Naive B cell (primary cell): ENCODE measurements at regions not wholly inside any gene's neighbourhood (a gene's known extent, or its start where the extent isn't known, plus 50 kb on each side); places are given as distances from the start of the nearest gene placed in this dataset.
"Not testable (repeated sequence)": the region's sequence is repeated elsewhere in the genome, so short reads cannot be mapped to it uniquely, and the experiment has no call there.

ENCODE experiments used
- ATAC-seq, 2 donors: fragments of 150-1000 bp; cut with Tn5 transposase; 2 replicates each; pipeline ENCODE4 v1.10.0; 2021; ENCODE audit warnings: low read depth in 2 of 2, mild to moderate bottlenecking in 2 of 2, moderate library complexity in 2 of 2
- DNase-seq: peaks from one replicate; pipeline ENCODE4 v3.0.0; 2022
- H3K27ac Mint-ChIP-seq, 6 donors: one replicate each; pipeline ENCODE4 v1.8.0; 2020 to 2022; ENCODE audit warnings: mild to moderate bottlenecking in 6 of 6, mixed read lengths in 6 of 6, moderate library complexity in 5 of 6, inconsistent platforms in 2 of 6
- H3K27me3 Mint-ChIP-seq, 3 donors: one replicate each; pipeline ENCODE4 v1.8.0; 2021 to 2022; ENCODE audit warnings: mixed read lengths in 3 of 3, mild to moderate bottlenecking in 1 of 3
- H3K36me3 Mint-ChIP-seq, 2 donors: one replicate each; pipeline ENCODE4 v1.8.0; 2020 to 2022; ENCODE audit warnings: mixed read lengths in 2 of 2, inconsistent platforms in 1 of 2, mild to moderate bottlenecking in 1 of 2
- H3K4me1 Mint-ChIP-seq, 3 donors: one replicate each; pipeline ENCODE4 v1.8.0; 2020 to 2022; ENCODE audit warnings: mixed read lengths in 3 of 3, inconsistent platforms in 1 of 3, mild to moderate bottlenecking in 1 of 3, moderate library complexity in 1 of 3
- H3K4me3 Mint-ChIP-seq, 8 donors: one replicate each; pipeline ENCODE4 v1.8.0; 2020 to 2022; ENCODE audit warnings: mild to moderate bottlenecking in 8 of 8, mixed read lengths in 8 of 8, moderate library complexity in 8 of 8, inconsistent platforms in 2 of 8
- H3K9me3 Mint-ChIP-seq, 7 donors: one replicate each; pipeline ENCODE4 v1.8.0; 2020 to 2022; ENCODE audit warnings: mixed read lengths in 7 of 7, mild to moderate bottlenecking in 5 of 7, inconsistent platforms in 2 of 7, moderate library complexity in 1 of 7

- Mint-ChIP-seq H3K36me3 (no peaks in the 10 kb centered on the region), H3K27me3 (peaks cover 12 to 54% (median 38%) of the 10 kb centered on the region in 3 donors), H3K4me3 (no peak overlapping the region), H3K27ac (peak overlapping the region in 2 of 6 donors; percentile 43 to 80), H3K4me1 (peaks cover 3 to 7% (median 4%) of the 10 kb centered on the region in 3 donors), H3K9me3 (peaks cover 0 to 6% (median 0%) of the 10 kb centered on the region in 7 donors)
- no peak for ATAC-seq
- no peak for DNase-seq
Measured at GRCh38 chr15:89002281-89002761, 85.9 kb upstream of the ABHD2 start.

GRCh38 chr15:89002830-89003229 lies 85.4 kb upstream of the ABHD2 start:
- no peak for ATAC-seq
- Mint-ChIP-seq H3K27me3 (peaks cover 12 to 54% (median 39%) of the 10 kb centered on the region in 3 donors), H3K4me1 (peaks cover 3 to 7% (median 4%) of the 10 kb centered on the region in 3 donors), H3K4me3 (no peak overlapping the region), H3K9me3 (peaks cover 0 to 6% (median 0%) of the 10 kb centered on the region in 7 donors), H3K27ac (peak overlapping the region in 1 of 6 donors; percentile 43), H3K36me3 (no peaks in the 10 kb centered on the region)
- DNase-seq, result no peak

GRCh38 chr15:89003865-89004725 lies 84.2 kb upstream of the ABHD2 start:
- H3K4me3 Mint-ChIP-seq, result no peak overlapping the region
- peaks cover 14 to 48% (median 34%) of the 10 kb centered on the region in 3 donors for H3K27me3 Mint-ChIP-seq
- DNase-seq (no peak), ATAC-seq (no peak)
- peaks cover 1 to 3% (median 2%) of the 10 kb centered on the region in 3 donors for H3K4me1 Mint-ChIP-seq
- no peaks in the 10 kb centered on the region for H3K36me3 Mint-ChIP-seq
- H3K9me3 Mint-ChIP-seq, result peaks cover 0 to 2% (median 0%) of the 10 kb centered on the region in 7 donors
- no peak overlapping the region for H3K27ac Mint-ChIP-seq

GRCh38 chr15:89004726-89005030 lies 83.6 kb upstream of the ABHD2 start:
- H3K4me1 Mint-ChIP-seq, result peaks cover 0 to 3% (median 0%) of the 10 kb centered on the region in 3 donors
- no peak for ATAC-seq
- H3K27ac Mint-ChIP-seq, result no peak overlapping the region

GRCh38 chr15:89007527-89007926 lies 80.7 kb upstream of the ABHD2 start:
- not testable (repeated sequence) for DNase-seq, H3K9me3 Mint-ChIP-seq, H3K4me3 Mint-ChIP-seq, H3K4me1 Mint-ChIP-seq, H3K36me3 Mint-ChIP-seq, H3K27ac Mint-ChIP-seq, ATAC-seq
- H3K27me3 Mint-ChIP-seq, result peaks cover 32 to 54% (median 41%) of the 10 kb centered on the region in 3 donors

More at GRCh38 chr15:89004726-89005030, 83.6 kb upstream of the ABHD2 start:
- DNase-seq, result no peak
- no peak overlapping the region for H3K4me3 Mint-ChIP-seq
- peaks cover 0 to 2% (median 0%) of the 10 kb centered on the region in 7 donors for H3K9me3 Mint-ChIP-seq
- no peaks in the 10 kb centered on the region for H3K36me3 Mint-ChIP-seq
- H3K27me3 Mint-ChIP-seq, result peaks cover 20 to 43% (median 33%) of the 10 kb centered on the region in 3 donors

- Mint-ChIP-seq H3K9me3 (peaks cover 0 to 2% (median 0%) of the 10 kb centered on the region in 7 donors), H3K27me3 (peaks cover 31 to 58% (median 46%) of the 10 kb centered on the region in 3 donors), H3K27ac (no peak overlapping the region), H3K36me3 (no peaks in the 10 kb centered on the region), H3K4me3 (no peak overlapping the region), H3K4me1 (no peaks in the 10 kb centered on the region)
- DNase-seq (no peak), ATAC-seq (no peak)
Measured at GRCh38 chr15:89007989-89008388, 80.3 kb upstream of the ABHD2 start.

GRCh38 chr15:89009080-89009479 lies 79.2 kb upstream of the ABHD2 start:
- DNase-seq, result no peak
- Mint-ChIP-seq H3K36me3 (no peaks in the 10 kb centered on the region), H3K27me3 (peaks cover 37 to 65% (median 54%) of the 10 kb centered on the region in 3 donors), H3K4me3 (no peak overlapping the region), H3K4me1 (no peaks in the 10 kb centered on the region), H3K27ac (no peak overlapping the region), H3K9me3 (peaks cover 0 to 6% (median 0%) of the 10 kb centered on the region in 7 donors)
- ATAC-seq, result no peak

- H3K27ac Mint-ChIP-seq, result no peak overlapping the region
- DNase-seq, result no peak
- no peak overlapping the region for H3K4me3 Mint-ChIP-seq
- peaks cover 5 to 12% (median 6%) of the 10 kb centered on the region in 3 donors for H3K4me1 Mint-ChIP-seq
- peaks cover 0 to 18% (median 6%) of the 10 kb centered on the region in 7 donors for H3K9me3 Mint-ChIP-seq
- no peak for ATAC-seq
- peaks cover 52 to 76% (median 54%) of the 10 kb centered on the region in 3 donors for H3K27me3 Mint-ChIP-seq
- H3K36me3 Mint-ChIP-seq, result no peaks in the 10 kb centered on the region
Measured at GRCh38 chr15:89015412-89016097, 72.7 kb upstream of the ABHD2 start.

GRCh38 chr15:89016549-89017041 lies 71.7 kb upstream of the ABHD2 start:
- DNase-seq (no peak), ATAC-seq (no peak)
- H3K36me3 Mint-ChIP-seq, result no peaks in the 10 kb centered on the region
- H3K27ac Mint-ChIP-seq, result no peak overlapping the region
- H3K4me1 Mint-ChIP-seq, result peaks cover 5 to 12% (median 6%) of the 10 kb centered on the region in 3 donors
- no peak overlapping the region for H3K4me3 Mint-ChIP-seq
- H3K9me3 Mint-ChIP-seq, result peaks cover 0 to 18% (median 6%) of the 10 kb centered on the region in 7 donors
- H3K27me3 Mint-ChIP-seq, result peaks cover 48 to 73% (median 52%) of the 10 kb centered on the region in 3 donors

GRCh38 chr15:89017370-89018066 lies 70.7 kb upstream of the ABHD2 start:
- Mint-ChIP-seq H3K4me3 (peak overlapping the region in 6 of 8 donors; percentile 10 to 77 (median 46)), H3K27ac (no peak overlapping the region), H3K36me3 (no peaks in the 10 kb centered on the region), H3K4me1 (peaks cover 5 to 12% (median 10%) of the 10 kb centered on the region in 3 donors), H3K27me3 (peaks cover 41 to 64% (median 47%) of the 10 kb centered on the region in 3 donors), H3K9me3 (peaks cover 0 to 18% (median 6%) of the 10 kb centered on the region in 7 donors)
- DNase-seq (peak; percentile 48), ATAC-seq (peak; percentile 78 to 83)

- DNase-seq, result no peak
- peak overlapping the region in 1 of 8 donors; percentile 35 for H3K4me3 Mint-ChIP-seq
- no peaks in the 10 kb centered on the region for H3K36me3 Mint-ChIP-seq
- H3K4me1 Mint-ChIP-seq, result peaks cover 5 to 13% (median 12%) of the 10 kb centered on the region in 3 donors
- peaks cover 36 to 58% (median 40%) of the 10 kb centered on the region in 3 donors for H3K27me3 Mint-ChIP-seq
- ATAC-seq, result no peak
- no peak overlapping the region for H3K27ac Mint-ChIP-seq
- H3K9me3 Mint-ChIP-seq, result peaks cover 0 to 15% (median 6%) of the 10 kb centered on the region in 7 donors
Measured at GRCh38 chr15:89018207-89018606, 70.0 kb upstream of the ABHD2 start.

GRCh38 chr15:89019436-89019835 lies 68.8 kb upstream of the ABHD2 start:
- H3K36me3 Mint-ChIP-seq, result no peaks in the 10 kb centered on the region
- peaks cover 29 to 51% (median 35%) of the 10 kb centered on the region in 3 donors for H3K27me3 Mint-ChIP-seq
- peaks cover 0 to 16% (median 7%) of the 10 kb centered on the region in 7 donors for H3K9me3 Mint-ChIP-seq
- DNase-seq, result no peak
- H3K4me3 Mint-ChIP-seq, result no peak overlapping the region
- H3K27ac Mint-ChIP-seq, result no peak overlapping the region
- H3K4me1 Mint-ChIP-seq, result peaks cover 5 to 13% (median 12%) of the 10 kb centered on the region in 3 donors
- no peak for ATAC-seq

GRCh38 chr15:89021224-89021623 lies 67.0 kb upstream of the ABHD2 start:
- H3K4me3 Mint-ChIP-seq, result no peak overlapping the region
- H3K36me3 Mint-ChIP-seq, result no peaks in the 10 kb centered on the region
- no peak for DNase-seq
- peaks cover 23 to 35% (median 33%) of the 10 kb centered on the region in 3 donors for H3K27me3 Mint-ChIP-seq
- H3K27ac Mint-ChIP-seq, result no peak overlapping the region
- peaks cover 0 to 22% (median 6%) of the 10 kb centered on the region in 7 donors for H3K9me3 Mint-ChIP-seq
- no peak for ATAC-seq
- H3K4me1 Mint-ChIP-seq, result peaks cover 5 to 13% (median 12%) of the 10 kb centered on the region in 3 donors
